ENCODE measurements at regions not wholly inside any gene's neighbourhood (a gene's known extent, or its start where the extent isn't known, plus 50 kb on each side); places are given as distances from the start of the nearest gene placed in this dataset.

DNA sequence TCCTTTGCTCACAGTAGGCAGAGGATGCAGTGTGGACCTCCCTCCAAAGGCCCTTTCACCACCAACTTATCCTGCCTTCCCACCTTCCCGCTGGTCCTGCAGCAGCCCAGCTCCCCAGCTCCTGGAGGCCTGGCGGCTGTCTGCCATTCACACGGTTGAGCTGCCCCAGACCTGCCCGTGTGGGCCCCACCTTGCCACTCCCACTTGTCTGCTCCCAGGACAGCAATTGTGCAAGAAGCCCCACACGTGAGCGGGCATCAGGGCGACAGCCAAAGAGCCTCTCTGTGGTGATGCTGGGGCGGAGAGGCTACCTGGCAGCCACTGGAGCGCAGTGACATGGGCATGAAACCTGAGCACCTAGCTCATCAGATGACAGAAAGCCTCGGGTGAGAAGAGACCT lies 248.6 kb upstream of the MAF start:
- WGBS: 89% methylated on average over 10 of the region's 10 CpGs
- no peak overlapping the region for H3K27ac ChIP-seq (ENCODE audit: low read depth, low read length)

GRCh38 chr16:79848719-79849118 lies 248.2 kb upstream of the MAF start:
- no peaks in the 10 kb centered on the region for H3K4me1 ChIP-seq (ENCODE audit: insufficient read depth, low read length)
- WGBS: 96% methylated on average over 6 of the region's 6 CpGs
- H3K27ac ChIP-seq (ENCODE audit: low read depth, low read length): no peak overlapping the region
- no peaks in the 10 kb centered on the region for H3K27me3 ChIP-seq (ENCODE audit: insufficient read depth, low read length)
- H3K9ac ChIP-seq (ENCODE audit: low read depth, low read length): no peak overlapping the region
- no peaks in the 10 kb centered on the region for H3K9me3 ChIP-seq (ENCODE audit: insufficient read depth, low read depth, low read length)
- no peaks in the 10 kb centered on the region for H3K36me3 ChIP-seq (ENCODE audit: insufficient read depth, low read length)
- no peak overlapping the region for H3K4me3 ChIP-seq (ENCODE audit: low read length)

More for the DNA sequence above, 248.6 kb upstream of the MAF start:
- Histone ChIP-seq H3K9me3 (ENCODE audit: insufficient read depth, low read depth, low read length) (no peaks in the 10 kb centered on the region), H3K4me3 (ENCODE audit: low read length) (no peak overlapping the region), H3K4me1 (ENCODE audit: insufficient read depth, low read length) (no peaks in the 10 kb centered on the region), H3K9ac (ENCODE audit: low read depth, low read length) (no peak overlapping the region), H3K36me3 (ENCODE audit: insufficient read depth, low read length) (no peaks in the 10 kb centered on the region), H3K27me3 (ENCODE audit: insufficient read depth, low read length) (no peaks in the 10 kb centered on the region)

- no peaks in the 10 kb centered on the region for H3K36me3 ChIP-seq (ENCODE audit: insufficient read depth, low read length)
- H3K27me3 ChIP-seq (ENCODE audit: insufficient read depth, low read length): no peaks in the 10 kb centered on the region
- no peak overlapping the region for H3K9ac ChIP-seq (ENCODE audit: low read depth, low read length)
- H3K9me3 ChIP-seq (ENCODE audit: insufficient read depth, low read depth, low read length): no peaks in the 10 kb centered on the region
- no peak overlapping the region for H3K4me3 ChIP-seq (ENCODE audit: low read length)
- 91% methylated on average over 5 of the region's 5 CpGs for WGBS
- H3K27ac ChIP-seq (ENCODE audit: low read depth, low read length): no peak overlapping the region
- H3K4me1 ChIP-seq (ENCODE audit: insufficient read depth, low read length): no peaks in the 10 kb centered on the region
Observed at GRCh38 chr16:79847569-79847968, 247.0 kb upstream of the MAF start.

GRCh38 chr16:79847101-79847500 lies 246.6 kb upstream of the MAF start:
- Histone ChIP-seq H3K27ac (ENCODE audit: low read depth, low read length) (no peak overlapping the region), H3K27me3 (ENCODE audit: insufficient read depth, low read length) (no peaks in the 10 kb centered on the region), H3K4me3 (ENCODE audit: low read length) (no peak overlapping the region), H3K9me3 (ENCODE audit: insufficient read depth, low read depth, low read length) (no peaks in the 10 kb centered on the region), H3K9ac (ENCODE audit: low read depth, low read length) (no peak overlapping the region), H3K36me3 (ENCODE audit: insufficient read depth, low read length) (no peaks in the 10 kb centered on the region), H3K4me1 (ENCODE audit: insufficient read depth, low read length) (no peaks in the 10 kb centered on the region)
- 94% methylated on average over 7 of the region's 7 CpGs for WGBS

- Histone ChIP-seq H3K27me3 (ENCODE audit: insufficient read depth, low read length) (no peaks in the 10 kb centered on the region), H3K4me3 (ENCODE audit: low read length) (no peak overlapping the region), H3K4me1 (ENCODE audit: insufficient read depth, low read length) (no peaks in the 10 kb centered on the region), H3K9ac (ENCODE audit: low read depth, low read length) (no peak overlapping the region), H3K27ac (ENCODE audit: low read depth, low read length) (no peak overlapping the region), H3K36me3 (ENCODE audit: insufficient read depth, low read length) (no peaks in the 10 kb centered on the region), H3K9me3 (ENCODE audit: insufficient read depth, low read depth, low read length) (no peaks in the 10 kb centered on the region)
- WGBS: 87% methylated on average over 5 of the region's 7 CpGs
Observed at GRCh38 chr16:79845734-79846135, 245.2 kb upstream of the MAF start.

DNA sequence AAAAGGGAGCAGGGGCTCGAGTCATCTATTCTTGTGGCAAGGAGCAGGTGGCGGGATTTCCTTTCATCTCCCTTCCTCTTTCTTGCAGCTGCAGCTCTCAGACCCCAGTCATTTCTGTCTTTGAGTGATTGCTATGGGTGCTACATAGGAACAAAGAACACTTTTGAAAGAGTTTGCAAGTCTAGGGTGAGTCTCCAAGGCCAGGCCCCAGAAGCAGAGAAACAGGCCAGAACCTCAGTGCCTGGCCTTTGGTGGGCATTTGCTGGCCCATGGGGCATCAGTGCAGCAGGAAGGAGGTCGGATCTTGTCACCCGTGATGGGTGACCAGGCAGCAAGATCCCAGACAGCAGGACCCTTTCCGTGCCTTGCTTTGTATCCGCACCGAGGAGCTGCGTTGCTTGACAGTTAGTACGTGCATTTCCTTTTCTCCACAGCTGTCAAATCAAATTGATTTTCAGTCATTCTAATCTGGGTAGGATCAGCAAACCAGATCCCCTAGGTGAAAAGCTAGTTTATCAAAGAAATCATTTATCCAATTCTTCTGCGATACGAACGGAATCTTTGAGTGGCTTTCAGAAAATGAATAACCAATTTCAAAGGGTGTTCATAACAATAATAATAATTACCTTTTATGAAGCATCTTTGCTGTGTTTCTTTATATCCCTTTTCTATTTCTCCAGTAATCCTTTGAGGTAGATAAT lies 244.6 kb upstream of the MAF start:
- Histone ChIP-seq H3K4me1 (ENCODE audit: insufficient read depth, low read length) (no peaks in the 10 kb centered on the region), H3K27me3 (ENCODE audit: insufficient read depth, low read length) (no peaks in the 10 kb centered on the region), H3K9me3 (ENCODE audit: insufficient read depth, low read depth, low read length) (no peaks in the 10 kb centered on the region), H3K27ac (ENCODE audit: low read depth, low read length) (no peak overlapping the region), H3K9ac (ENCODE audit: low read depth, low read length) (no peak overlapping the region), H3K4me3 (ENCODE audit: low read length) (no peak overlapping the region), H3K36me3 (ENCODE audit: insufficient read depth, low read length) (no peaks in the 10 kb centered on the region)
- WGBS: 92% methylated on average over 11 of the region's 12 CpGs

GRCh38 chr16:79844603-79845002 lies 244.1 kb upstream of the MAF start:
- no peaks in the 10 kb centered on the region for H3K9me3 ChIP-seq (ENCODE audit: insufficient read depth, low read depth, low read length)

GRCh38 chr16:79843631-79844043 lies 243.1 kb upstream of the MAF start:
- no peaks in the 10 kb centered on the region for H3K4me1 ChIP-seq (ENCODE audit: insufficient read depth, low read length)
- no peaks in the 10 kb centered on the region for H3K27me3 ChIP-seq (ENCODE audit: insufficient read depth, low read length)
- H3K36me3 ChIP-seq (ENCODE audit: insufficient read depth, low read length): no peaks in the 10 kb centered on the region
- no peaks in the 10 kb centered on the region for H3K9me3 ChIP-seq (ENCODE audit: insufficient read depth, low read depth, low read length)
- no peak overlapping the region for H3K4me3 ChIP-seq (ENCODE audit: low read length)
- no peak overlapping the region for H3K9ac ChIP-seq (ENCODE audit: low read depth, low read length)
- 100% methylated on average over 1 of the region's 1 CpG for WGBS
- H3K27ac ChIP-seq (ENCODE audit: low read depth, low read length): no peak overlapping the region

More at GRCh38 chr16:79844603-79845002, 244.1 kb upstream of the MAF start:
- no peak overlapping the region for H3K9ac ChIP-seq (ENCODE audit: low read depth, low read length)
- 96% methylated on average over 3 of the region's 3 CpGs for WGBS
- H3K4me1 ChIP-seq (ENCODE audit: insufficient read depth, low read length): no peaks in the 10 kb centered on the region
- H3K27me3 ChIP-seq (ENCODE audit: insufficient read depth, low read length): no peaks in the 10 kb centered on the region
- H3K27ac ChIP-seq (ENCODE audit: low read depth, low read length): no peak overlapping the region
- no peak overlapping the region for H3K4me3 ChIP-seq (ENCODE audit: low read length)
- H3K36me3 ChIP-seq (ENCODE audit: insufficient read depth, low read length): no peaks in the 10 kb centered on the region

GRCh38 chr16:79843145-79843544 lies 242.6 kb upstream of the MAF start:
- H3K4me1 ChIP-seq (ENCODE audit: insufficient read depth, low read length): no peaks in the 10 kb centered on the region
- no peaks in the 10 kb centered on the region for H3K9me3 ChIP-seq (ENCODE audit: insufficient read depth, low read depth, low read length)
- WGBS: 97% methylated on average over 5 of the region's 5 CpGs

GRCh38 chr16:79842197-79842596 lies 241.7 kb upstream of the MAF start:
- no peak overlapping the region for H3K27ac ChIP-seq (ENCODE audit: low read depth, low read length)
- H3K27me3 ChIP-seq (ENCODE audit: insufficient read depth, low read length): no peaks in the 10 kb centered on the region
- H3K4me3 ChIP-seq (ENCODE audit: low read length): no peak overlapping the region
- no peaks in the 10 kb centered on the region for H3K4me1 ChIP-seq (ENCODE audit: insufficient read depth, low read length)
- no peaks in the 10 kb centered on the region for H3K9me3 ChIP-seq (ENCODE audit: insufficient read depth, low read depth, low read length)
- no peaks in the 10 kb centered on the region for H3K36me3 ChIP-seq (ENCODE audit: insufficient read depth, low read length)
- 85% methylated on average over 7 of the region's 7 CpGs for WGBS
- no peak overlapping the region for H3K9ac ChIP-seq (ENCODE audit: low read depth, low read length)

More at GRCh38 chr16:79843145-79843544, 242.6 kb upstream of the MAF start:
- no peak overlapping the region for H3K4me3 ChIP-seq (ENCODE audit: low read length)
- no peak overlapping the region for H3K9ac ChIP-seq (ENCODE audit: low read depth, low read length)
- no peaks in the 10 kb centered on the region for H3K36me3 ChIP-seq (ENCODE audit: insufficient read depth, low read length)
- H3K27ac ChIP-seq (ENCODE audit: low read depth, low read length): no peak overlapping the region
- H3K27me3 ChIP-seq (ENCODE audit: insufficient read depth, low read length): no peaks in the 10 kb centered on the region

GRCh38 chr16:79839466-79840341 lies 239.2 kb upstream of the MAF start:
- H3K9me3 ChIP-seq (ENCODE audit: insufficient read depth, low read depth, low read length): no peaks in the 10 kb centered on the region
- H3K9ac ChIP-seq (ENCODE audit: low read depth, low read length): no peak overlapping the region
- no peaks in the 10 kb centered on the region for H3K4me1 ChIP-seq (ENCODE audit: insufficient read depth, low read length)
- no peaks in the 10 kb centered on the region for H3K36me3 ChIP-seq (ENCODE audit: insufficient read depth, low read length)
- H3K27me3 ChIP-seq (ENCODE audit: insufficient read depth, low read length): no peaks in the 10 kb centered on the region
- H3K4me3 ChIP-seq (ENCODE audit: low read length): no peak overlapping the region
- H3K27ac ChIP-seq (ENCODE audit: low read depth, low read length): no peak overlapping the region
- 96% methylated on average over 14 of the region's 14 CpGs for WGBS
